Activated CD8-positive, alpha-beta memory T cell treated with anti-CD3 and anti-CD28 coated beads, Interleukin-2, amount 50 U/mL, for 48 hours (primary cell): ENCODE measurements at regions not wholly inside any gene's neighbourhood (a gene's known extent, or its start where the extent isn't known, plus 50 kb on each side); places are given as distances from the start of the nearest gene placed in this dataset.

Source experiments
- DNase-seq: peaks from one replicate; pipeline ENCODE4 v3.0.0-alpha.2; 2020

DNA sequence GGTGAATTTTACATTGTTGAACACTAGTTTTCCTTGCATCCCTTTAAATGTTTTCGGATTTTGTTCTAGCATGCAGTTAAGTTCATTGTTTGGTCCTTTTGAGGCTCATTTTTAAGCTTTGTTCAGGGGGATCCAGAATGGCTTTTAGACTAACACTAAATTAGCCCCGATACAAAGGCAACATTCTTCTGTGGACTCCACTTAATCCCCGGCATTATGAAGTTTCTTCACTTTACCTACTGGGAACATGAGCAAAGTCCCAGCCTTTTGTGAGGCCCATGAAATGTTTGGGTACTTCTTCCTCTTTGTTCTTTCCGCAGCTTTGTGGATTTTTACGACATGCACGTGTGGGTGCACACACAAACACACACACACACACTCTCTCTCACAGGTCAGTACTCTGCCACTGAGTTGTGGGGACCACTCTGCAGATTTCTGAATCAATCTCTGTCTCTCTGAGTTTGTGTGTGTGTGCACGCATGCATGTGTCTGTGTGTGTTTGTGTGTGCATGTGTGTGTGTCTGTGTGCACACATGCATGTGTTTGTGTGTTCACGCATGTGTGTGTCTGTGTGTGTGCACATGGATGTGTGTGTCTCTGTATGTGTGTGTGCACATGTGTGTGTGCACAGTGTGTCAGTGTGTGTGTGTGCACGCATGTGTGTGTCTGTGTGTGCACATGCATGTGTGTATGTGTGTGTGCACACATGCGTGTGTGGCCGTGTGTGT is 240.4 kb upstream of the TNRC6C start:
- no peak for DNase-seq

DNA sequence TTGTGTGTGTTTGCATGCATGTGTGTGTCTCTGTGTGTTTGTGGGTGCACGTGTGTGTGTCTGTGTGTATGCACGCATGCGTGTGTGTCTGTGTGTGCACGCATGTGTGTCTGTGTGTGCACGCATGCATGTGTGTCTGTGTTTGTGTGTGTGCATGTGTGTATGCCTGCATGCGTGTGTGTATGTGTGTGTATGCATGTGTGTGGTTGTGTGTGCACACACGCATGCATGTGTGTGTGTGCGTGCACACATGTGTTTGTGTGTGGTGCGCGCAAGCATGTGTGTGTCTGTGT is 239.9 kb upstream of the TNRC6C start:
- DNase-seq, result no peak

DNA sequence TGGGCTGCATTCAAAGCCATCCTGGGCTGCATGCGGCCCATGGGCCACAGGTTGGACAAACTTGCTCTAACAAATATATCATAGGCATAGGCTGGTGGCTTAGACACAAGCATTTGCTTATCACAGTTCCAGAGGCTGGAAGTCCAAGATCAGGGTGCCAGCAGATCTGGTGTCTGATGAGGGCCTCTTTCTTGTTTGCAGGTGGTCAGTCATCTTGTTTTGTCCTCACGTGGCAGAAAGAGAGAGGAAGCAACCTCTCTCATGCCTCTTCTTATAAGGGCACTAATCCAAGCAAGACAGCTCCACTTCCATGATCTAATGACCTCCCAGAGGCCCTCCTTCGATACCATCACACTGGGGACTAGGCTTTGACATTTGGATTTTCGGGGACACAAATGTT is 238.7 kb upstream of the TNRC6C start:
- DNase-seq, result peak; percentile 25

DNA sequence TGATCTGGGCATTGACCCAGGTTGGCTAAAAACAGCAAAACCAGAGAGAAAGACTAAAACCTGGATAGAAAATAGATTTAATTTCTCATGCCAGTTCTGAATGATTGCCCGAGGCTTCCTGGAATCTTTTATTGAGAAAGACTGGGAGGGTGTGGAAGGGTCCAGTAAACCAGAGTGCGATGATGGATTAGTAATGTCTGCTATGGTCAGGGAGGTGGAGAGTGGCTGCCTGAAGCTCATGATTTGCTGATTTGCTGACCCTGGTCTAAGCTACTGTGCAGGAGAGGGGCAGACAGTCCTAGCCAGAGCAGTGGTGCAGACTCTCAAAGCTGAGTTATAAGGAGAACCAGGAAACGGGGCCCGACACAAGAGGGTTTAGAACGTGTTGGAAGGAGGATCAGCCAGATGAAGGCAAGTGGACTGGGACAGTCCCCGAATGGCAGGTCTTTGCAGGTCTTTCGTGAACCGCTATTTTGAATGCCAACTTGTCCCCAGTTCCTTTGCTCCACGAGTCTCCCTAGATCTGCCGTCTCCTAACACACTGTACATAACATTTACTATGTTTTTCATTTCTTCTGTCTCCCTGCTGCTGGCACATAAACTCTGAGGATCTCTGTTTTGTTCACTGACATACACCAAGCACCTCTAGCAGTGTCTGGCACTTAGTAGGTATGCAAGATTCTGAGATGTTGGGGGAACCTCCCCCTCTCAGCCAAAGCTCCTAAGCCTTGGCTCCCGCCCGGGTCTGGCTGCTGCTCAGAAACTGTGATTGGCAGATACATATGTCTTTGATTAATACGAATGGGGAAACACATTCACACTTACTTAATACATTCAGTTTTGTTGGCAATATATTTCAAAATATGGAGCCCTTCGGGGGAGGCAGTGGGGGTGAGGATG is 237.3 kb upstream of the TNRC6C start:
- peak; percentile 40 for DNase-seq

DNA sequence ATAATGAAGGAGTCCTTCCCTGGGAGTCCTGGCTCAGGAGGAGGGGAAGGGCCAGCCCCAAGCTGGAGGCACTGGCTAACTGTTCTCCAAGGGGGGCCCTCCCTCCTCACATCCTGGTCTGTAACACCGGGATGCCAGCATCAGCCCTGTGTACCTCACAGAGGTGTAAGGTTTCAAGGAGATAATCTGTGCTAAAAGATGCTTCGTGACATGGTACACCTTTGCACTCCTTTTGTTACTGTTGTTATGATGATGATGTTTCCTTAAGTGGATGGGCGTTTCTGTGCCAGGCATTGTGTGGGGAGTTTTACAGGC is 236.7 kb upstream of the TNRC6C start:
- peak; percentile 15 for DNase-seq

DNA sequence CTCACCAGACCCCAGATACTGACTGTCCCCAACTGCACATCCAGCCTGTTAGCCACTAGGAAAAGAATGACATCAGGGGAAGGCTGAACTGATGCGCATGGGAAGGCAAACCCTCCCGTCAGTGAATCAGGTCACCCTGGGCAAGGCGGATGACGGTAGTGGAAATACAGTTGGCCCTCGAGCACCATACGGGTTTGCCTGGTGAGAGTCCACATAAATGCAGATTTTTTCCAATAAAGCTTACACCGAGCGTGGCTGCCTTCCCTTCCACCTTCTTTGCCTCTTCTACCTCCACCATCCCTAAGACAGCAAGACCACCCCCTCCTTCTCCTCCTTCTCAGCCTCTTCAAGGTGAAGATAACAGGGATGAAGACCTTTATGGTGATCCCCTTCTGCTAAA is 236.1 kb upstream of the TNRC6C start:
- peak; percentile 29 for DNase-seq

DNA sequence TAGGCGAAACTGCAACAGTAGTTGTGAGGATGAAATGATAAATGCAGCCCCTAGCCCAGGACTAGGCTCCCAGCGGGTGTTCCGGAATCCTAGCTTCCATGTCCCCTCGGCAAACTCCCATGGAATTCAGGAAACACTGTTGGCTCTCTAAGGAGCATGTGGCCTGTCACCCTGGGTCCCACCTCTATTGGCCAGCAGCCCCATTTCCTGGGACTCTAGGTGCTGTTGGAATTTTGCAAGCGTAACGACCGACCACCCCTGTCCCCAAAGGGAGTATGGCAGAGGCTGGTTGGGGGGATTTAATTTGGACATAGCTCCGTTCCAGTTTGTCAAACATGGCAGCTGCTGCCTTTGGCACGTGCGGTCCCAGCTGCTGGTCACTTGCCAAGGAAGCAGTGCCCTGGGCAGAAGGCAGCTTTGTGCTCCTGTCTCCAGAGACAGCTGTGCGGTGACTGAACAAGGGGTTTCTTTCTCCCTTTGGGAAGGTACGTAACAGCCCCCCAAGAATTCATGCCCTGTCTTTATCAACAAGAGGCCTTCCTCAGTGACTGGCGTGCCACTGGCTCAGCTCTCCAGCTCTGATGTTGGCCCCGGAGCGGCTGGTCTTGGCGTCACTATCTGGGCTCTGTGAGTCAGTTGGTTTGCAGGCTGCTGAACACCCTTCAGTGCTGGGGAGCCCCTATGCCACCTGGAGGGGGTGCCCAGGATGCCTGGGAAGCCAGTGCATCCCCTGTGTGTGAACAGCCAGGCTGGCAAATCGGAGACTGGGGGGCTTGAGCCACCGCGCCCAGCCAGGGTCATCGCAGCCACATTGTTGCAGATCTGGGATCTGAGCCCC is 235.2 kb upstream of the TNRC6C start:
- peak; percentile 42 for DNase-seq

DNA sequence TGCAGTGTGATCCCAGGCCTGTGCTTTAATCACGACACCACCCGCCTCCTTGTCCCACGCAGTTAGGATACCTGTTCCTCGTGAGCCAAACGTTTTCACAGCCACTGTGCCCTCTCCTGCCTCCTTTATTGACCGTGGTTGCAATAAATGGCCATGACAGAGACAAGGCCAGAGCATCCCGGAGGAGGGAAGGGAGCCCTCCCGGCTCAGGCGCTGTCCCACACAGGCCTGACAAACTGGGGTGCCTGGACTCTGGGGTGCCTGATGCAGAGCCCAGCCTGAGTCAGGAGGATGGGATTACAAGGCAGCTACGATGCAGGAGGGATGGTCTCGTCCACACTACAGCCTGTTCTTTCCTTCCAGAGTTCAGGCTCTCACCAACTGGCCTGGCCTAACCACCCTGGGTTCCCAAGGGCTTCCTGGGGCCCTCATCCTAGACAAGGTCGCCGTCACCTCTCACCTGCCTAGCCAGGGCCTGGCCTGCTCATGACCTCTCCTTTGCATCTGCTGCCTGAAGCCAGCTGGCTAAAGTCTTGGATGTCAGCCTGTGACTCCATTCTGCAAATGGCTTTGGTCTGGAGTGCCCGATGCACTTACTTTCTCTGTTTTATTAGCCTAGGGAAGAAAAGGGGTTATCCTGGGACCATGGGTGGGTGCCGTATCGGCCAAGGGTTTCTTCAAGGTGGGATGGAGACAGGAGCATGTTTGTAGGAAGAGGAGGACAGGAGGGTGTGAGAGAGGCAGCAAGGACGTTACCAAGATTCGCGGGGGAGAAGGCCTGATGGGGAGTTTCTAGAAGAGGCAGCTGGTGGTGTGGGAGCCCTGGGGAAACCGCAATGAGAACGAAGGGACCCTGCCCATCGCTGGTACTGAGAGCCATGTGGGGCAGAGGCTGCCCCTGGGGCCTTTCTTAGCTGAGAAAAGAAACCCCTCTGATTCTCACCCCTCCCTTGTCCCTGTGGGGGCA is 234.3 kb upstream of the TNRC6C start:
- DNase-seq, result peak; percentile 43

DNA sequence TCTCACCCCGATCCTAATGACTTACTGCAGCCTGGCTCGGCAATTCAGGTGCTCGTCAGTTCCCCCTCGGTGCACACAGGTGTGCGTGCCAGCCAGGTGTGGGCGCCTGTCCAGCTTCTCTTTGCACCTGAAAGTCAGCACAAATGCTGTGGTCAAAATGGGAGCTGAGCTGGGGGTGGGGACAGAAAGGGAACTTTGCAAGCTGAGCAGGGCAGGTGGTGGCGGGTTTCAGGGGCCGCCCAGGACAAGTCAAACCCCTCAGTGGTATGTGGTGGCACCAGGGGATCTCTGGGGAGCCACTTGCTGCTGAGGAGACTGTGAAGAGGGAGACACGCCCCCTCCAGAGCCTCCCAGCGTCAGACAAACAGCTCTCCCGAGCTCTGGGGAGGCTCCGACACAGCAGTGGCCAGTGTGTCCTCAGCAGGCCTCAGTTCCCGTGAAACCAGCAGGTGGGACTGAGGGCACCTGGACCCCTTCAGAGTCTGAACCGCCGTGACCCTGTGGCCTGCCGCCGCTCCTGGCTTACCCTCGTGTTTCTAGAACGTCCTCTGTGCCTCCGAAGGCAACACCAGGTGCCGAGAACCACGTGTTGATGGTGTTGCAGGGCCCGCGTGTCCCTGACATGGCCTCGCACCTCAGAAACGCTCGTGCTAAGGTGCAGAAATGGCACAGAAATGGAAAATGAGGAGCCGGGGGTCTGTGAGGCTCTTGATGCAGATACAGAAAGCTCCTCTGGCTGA is 233.5 kb upstream of the TNRC6C start:
- peak; percentile 36 for DNase-seq

DNA sequence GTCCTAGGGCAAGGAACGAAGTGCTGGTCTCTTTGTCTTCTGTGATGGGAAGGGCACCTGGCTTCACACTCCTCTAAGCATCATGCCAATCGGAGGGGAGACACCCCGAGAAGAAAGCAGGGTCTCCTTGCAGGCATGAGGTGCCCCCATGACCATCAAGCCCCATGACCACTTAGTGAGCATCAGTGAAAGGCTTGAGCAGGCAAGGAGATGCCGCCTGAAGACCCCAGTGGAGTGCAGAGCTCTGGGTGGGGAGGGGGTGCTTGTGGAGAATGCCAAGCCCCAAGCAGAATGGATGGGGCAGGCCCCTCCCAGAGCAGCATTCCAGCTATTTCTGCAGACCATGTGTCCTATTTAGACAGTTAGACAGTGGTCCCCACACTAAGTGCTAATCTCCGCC is 232.7 kb upstream of the TNRC6C start:
- peak; percentile 20 for DNase-seq

DNA sequence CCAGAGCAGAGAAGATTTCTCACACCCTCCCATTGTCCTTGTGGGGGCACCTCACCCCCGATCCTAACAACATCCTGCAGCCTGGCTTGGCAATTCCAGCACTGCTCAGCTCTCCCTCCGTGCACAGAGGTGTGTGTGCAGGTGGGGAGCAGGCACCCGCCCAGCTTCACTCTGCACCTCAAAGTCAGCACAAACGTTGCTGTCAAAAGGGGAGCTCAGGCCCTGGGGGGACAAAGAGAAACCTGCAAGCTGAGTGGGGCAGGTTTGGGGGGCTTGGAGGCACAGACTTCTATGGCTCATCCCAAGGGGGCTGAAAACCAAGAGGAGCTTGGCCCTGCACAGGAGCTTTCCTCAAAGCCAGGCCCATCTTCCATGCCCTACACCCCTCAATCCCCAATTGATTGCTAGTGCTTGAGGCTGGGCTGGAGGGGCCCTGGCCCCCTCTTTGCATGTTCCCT is 231.9 kb upstream of the TNRC6C start:
- peak; percentile 49 for DNase-seq

DNA sequence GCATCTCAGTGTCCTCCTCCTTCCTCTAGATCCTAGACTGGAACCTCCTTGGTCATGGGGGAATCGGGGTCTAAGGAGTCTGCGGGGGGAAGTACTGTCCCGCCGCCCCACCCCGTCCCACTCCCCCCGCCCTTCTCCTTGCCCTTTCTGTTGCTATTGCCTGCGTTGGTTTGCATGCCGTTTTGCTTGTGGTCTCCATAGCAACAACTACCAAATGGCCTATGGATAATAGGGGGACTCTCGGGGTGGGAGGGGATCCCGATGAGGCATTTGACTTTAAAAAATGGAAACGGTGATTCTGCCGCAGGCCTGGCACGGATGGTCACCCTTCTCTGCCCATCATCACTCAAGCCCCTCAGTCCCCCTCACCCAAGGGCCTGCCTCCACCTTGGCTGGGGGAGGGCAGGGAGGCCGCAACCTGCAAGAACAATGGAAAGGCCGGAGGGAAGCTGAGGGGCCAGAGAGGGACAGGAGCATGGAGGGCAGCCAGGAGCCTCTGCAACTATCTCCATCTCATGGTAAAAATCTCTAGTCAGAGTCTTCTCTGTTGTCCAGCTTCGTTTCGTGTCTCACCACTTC is 231.4 kb upstream of the TNRC6C start:
- DNase-seq, result peak; percentile 20

DNA sequence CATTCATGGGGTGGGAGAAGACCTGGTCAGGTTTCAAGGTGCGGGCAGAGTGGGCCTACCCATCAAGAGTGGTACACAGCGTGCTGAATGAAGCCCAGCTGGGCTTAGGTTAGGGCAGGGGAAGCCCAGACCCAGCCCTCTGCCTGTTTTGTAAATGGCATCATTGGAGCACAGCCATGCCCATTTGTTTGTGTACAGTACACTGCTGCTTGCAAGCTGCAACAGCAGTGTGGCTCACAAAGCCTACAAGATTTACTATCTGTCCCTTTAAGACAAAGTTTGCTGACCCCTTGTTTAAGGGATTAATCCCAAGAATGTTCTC is 230.1 kb upstream of the TNRC6C start:
- peak; percentile 29 for DNase-seq

DNA sequence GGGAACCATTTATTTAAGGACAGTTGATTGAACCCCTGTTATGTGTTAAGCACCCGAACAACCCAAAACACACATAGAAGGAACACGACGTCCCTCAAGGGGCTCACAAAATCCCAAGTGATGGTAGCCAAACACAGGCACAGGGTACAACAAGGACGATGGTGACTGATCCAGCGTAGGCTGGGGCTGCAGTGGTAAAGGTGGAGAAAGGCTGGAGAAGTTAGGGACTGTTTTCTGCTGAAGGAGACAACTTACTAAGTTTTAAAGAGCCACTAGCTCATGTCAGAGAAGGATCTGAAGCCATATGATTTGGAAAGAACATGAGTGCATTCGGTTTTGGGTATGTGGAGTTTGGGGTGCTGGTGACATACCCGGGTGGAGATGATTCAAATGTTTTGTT is 229.6 kb upstream of the TNRC6C start:
- peak; percentile 18 for DNase-seq

DNA sequence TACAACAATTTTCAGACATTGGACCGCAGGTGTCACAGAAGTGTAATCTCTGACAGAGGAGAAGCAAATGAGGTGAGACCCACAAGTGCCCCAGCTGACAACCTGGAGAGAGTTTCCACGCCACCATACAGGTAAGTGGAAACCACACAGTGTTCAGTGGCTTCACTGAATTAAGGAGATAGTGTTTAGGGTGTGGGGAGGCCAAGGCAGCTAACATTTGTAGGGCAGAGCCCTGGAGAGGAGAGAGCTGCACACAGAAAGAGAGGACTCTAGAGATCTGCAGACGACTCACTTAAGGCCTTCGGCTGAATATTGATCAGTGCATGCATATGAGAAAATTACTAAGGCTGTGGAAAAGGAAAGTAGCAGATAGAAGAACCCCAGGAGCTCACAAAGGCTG is 228.9 kb upstream of the TNRC6C start:
- peak; percentile 6 for DNase-seq

DNA sequence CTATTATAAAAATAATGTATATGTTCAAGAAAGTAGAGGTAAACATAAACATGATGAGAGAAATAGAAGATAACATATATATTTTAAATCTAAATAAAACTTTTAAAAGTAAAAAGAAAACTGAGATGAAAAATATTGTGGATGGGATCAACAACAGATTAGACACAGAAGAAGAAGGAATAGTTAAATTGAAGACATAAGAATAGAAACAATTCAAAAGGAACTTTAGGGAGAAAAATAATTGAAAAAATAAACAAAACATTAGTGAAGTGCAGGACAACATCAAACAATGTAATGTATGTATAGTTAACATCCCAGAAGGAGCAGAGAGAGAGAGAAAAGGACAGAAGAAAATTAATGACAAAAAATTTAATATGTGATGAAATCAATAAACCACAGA is 228.1 kb upstream of the TNRC6C start:
- DNase-seq, result no peak

DNA sequence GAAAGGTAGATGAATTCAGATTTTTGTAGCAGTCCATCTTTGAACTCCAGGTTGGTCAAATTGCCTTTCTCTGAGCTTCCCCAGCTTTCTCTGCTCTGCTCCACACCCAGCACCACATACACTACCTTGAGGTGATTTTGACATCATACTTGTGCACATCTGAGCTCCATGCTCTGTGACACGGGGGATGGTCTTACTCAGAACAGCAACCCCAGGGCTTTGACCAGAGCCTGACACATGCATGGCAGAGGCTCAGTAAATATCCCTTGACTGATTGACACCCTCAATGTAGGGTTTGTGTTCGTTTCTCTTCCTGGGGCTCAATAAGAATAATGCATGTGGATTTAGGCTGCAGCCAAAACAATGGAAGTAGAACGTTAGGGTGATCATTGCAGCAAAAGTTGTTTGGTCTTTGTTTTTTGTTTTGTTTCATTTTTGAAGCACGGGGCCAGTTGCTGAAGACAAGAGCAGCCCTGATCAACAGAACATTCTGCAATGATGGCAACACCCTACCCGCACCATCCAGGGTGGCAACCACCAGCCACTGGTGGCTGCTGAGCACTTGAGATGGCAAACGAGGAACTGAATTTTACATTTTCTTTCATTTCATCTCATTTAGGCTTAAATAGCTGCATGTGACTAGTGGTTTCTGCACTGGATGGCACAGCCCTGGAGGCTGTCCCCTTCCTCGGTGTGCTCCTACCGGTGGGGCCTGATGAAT is 224.8 kb upstream of the TNRC6C start:
- DNase-seq, result peak; percentile 25

DNA sequence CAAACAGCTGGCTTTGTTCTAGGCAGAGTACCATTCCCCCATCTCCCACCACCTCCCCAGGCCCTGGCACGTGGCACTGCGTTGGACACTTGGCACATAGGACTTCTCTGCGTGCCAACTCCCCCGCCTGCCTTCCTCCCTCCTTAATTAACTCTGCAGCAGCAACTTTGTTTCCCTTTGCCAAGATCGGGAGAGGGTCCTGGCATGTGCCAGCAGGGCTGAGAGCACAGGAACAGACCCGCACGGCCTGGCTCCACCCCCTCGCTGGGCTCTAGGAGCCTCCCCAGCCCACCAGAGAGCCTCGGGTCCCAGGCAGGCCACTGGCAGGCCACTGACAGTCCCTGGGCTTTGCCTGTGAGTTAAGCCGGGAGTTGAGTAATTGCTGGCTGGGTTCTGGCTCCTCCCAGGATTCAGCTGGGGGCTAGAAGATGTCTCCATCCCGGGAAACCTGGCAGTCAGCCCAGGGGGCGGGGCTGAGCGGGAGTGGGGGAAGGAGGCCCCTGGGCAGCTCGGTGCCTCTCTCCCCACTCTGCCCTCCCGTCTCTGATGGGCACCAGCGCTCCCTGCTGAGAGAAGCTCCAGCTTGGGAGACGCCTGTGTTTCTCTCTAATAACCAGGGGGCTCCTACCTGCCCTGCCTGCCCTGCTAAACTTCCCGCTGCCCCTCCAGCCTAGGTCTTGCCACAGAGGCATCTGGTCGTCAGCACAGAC is 224.0 kb upstream of the TNRC6C start:
- peak; percentile 34 for DNase-seq

DNA sequence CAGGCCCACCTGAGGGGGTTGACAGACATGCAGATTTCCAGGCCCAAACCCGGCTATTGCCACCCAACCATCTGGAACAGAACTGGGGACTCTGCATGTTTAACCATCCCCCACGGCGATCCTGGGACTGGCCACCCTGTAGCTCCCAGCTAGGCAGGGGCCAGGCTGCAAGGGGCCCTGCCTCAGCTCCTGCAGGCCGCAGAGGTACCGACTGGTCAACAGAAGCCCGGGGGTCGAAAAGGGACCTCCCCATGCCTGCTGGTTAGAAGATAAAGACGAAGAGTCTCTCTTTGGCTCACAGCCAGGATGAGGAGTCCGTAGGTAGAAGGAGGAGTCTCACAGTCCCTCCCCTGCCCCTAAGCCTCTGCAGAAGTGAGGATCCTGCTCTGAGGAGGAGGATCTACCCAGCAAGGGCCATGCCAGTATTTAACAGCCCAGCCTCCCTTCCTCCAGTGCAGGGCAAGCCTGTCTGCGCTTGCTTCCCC is 223.4 kb upstream of the TNRC6C start:
- peak; percentile 30 for DNase-seq
